A673 (cell line): ENCODE measurements at regions not wholly inside any gene's neighbourhood (a gene's known extent, or its start where the extent isn't known, plus 50 kb on each side); places are given as distances from the start of the nearest gene placed in this dataset.

Source experiments
- BruUV-seq: library from RNA; stranded (reverse); fragments of 400-500 nt; replicated peaks from 2 replicates; lab custom pipeline; 2021; lab: Mats Ljungman, UMichigan
- CTCF ChIA-PET: fragments of 300-600 bp; sonication (Branson Sonifier 250); formaldehyde crosslinking; loops from one replicate; lab custom pipeline; 2022; ENCODE audit warnings: antibody characterized with exemption; lab: Charles Lee
- POLR2A ChIA-PET: fragments of 300-600 bp; sonication (Branson Sonifier 250); formaldehyde crosslinking; loops from one replicate; lab custom pipeline; 2022; ENCODE audit warnings: antibody characterized with exemption; ENCODE audit not compliant: low non-redundant PET; lab: Charles Lee
- DNase-seq: peaks from one replicate; pipeline ENCODE4 v3.0.0-alpha.2; 2015; ENCODE audit warnings: low spot score
- H3K27ac ChIP-seq: fragments of 200-600 bp; sonication (generic); 2 replicates; pipeline ENCODE4 v1.5.1; 2016; ENCODE audit warnings: mixed run types, low read depth, mild to moderate bottlenecking, mixed read lengths, antibody characterized with exemption, low read length; ENCODE audit not compliant: poor library complexity, severe bottlenecking
- H3K27me3 ChIP-seq: fragments of 200-600 bp; sonication (generic); replicated peaks from 2 replicates; pipeline ENCODE4 v1.6.1; 2017; ENCODE audit warnings: mixed run types, low read depth, mild to moderate bottlenecking, mixed read lengths, antibody characterized with exemption, low read length; ENCODE audit not compliant: insufficient read depth, poor library complexity
- H3K36me3 ChIP-seq: fragments of 200-600 bp; sonication (generic); 2 replicates; pipeline ENCODE4 v1.6.1; 2016; ENCODE audit warnings: mixed run types, mild to moderate bottlenecking, mixed read lengths, antibody characterized with exemption, low read length; ENCODE audit not compliant: insufficient read depth, poor library complexity, severe bottlenecking
- H3K4me1 ChIP-seq: fragments of 200-600 bp; sonication (generic); 2 replicates; pipeline ENCODE4 v1.6.1; 2017; ENCODE audit warnings: mixed run types, mild to moderate bottlenecking, mixed read lengths, antibody characterized with exemption, low read length; ENCODE audit not compliant: insufficient read depth, poor library complexity, severe bottlenecking
- H3K4me3 ChIP-seq: fragments of 200-600 bp; sonication (generic); 2 replicates; pipeline ENCODE4 v1.5.1; 2016; ENCODE audit warnings: low read depth, mixed run types, mild to moderate bottlenecking, mixed read lengths, low read length; ENCODE audit not compliant: poor library complexity, severe bottlenecking
- H3K9me3 ChIP-seq: fragments of 200-600 bp; sonication (generic); 2 replicates; pipeline ENCODE4 v1.6.1; 2016; ENCODE audit warnings: mixed run types, low read depth, mild to moderate bottlenecking, mixed read lengths, antibody characterized with exemption, low read length; ENCODE audit not compliant: poor library complexity, severe bottlenecking
- EZH2 ChIP-seq: fragments of 200-600 bp; sonication (generic); IDR thresholded peaks from 2 replicates; pipeline ENCODE4 v1.6.1; 2017; ENCODE audit warnings: borderline replicate concordance, low read depth, mild to moderate bottlenecking, mixed read lengths, antibody characterized with exemption, low read length; ENCODE audit not compliant: poor library complexity, severe bottlenecking
- intact Hi-C: fragments of 100-400 bp; cut with micrococcal nuclease; formaldehyde crosslinking; loops from one replicate; pipeline ENCODE4 v1.10.0; 2022; ENCODE audit not compliant: unreplicated experiment
- TF ChIP-seq, protein P1 (sequence below): fragments of 300-800, 200-600 bp; sonication (generic); conservative IDR thresholded peaks from 2 replicates; pipeline ENCODE4 v1.5.1; 2017; ENCODE audit warnings: low read depth, mild to moderate bottlenecking, antibody characterized with exemption, low read length, moderate library complexity, mixed read lengths

- ChIA-PET POLR2A (no interaction called here), CTCF (no interaction called here)
- intact Hi-C loops = no loop called here
- TF ChIP-seq, protein P1, sequence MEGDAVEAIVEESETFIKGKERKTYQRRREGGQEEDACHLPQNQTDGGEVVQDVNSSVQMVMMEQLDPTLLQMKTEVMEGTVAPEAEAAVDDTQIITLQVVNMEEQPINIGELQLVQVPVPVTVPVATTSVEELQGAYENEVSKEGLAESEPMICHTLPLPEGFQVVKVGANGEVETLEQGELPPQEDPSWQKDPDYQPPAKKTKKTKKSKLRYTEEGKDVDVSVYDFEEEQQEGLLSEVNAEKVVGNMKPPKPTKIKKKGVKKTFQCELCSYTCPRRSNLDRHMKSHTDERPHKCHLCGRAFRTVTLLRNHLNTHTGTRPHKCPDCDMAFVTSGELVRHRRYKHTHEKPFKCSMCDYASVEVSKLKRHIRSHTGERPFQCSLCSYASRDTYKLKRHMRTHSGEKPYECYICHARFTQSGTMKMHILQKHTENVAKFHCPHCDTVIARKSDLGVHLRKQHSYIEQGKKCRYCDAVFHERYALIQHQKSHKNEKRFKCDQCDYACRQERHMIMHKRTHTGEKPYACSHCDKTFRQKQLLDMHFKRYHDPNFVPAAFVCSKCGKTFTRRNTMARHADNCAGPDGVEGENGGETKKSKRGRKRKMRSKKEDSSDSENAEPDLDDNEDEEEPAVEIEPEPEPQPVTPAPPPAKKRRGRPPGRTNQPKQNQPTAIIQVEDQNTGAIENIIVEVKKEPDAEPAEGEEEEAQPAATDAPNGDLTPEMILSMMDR = no peak
- TF ChIP-seq EZH2 = no peak
- Histone ChIP-seq H3K4me3 (no peak overlapping the region), H3K27me3 (no peaks in the 10 kb centered on the region), H3K9me3 (no peaks in the 10 kb centered on the region), H3K27ac (no peak overlapping the region), H3K4me1 (peaks cover 41% of the 10 kb centered on the region), H3K36me3 (no peaks in the 10 kb centered on the region)
- BruUV-seq = no TSS peak
- DNase-seq = no peak
Measured at GRCh38 chr11:21894492-21894891, 298.4 kb upstream of the ANO5 start.

GRCh38 chr11:21895686-21896085 lies 297.2 kb upstream of the ANO5 start:
- Histone ChIP-seq H3K9me3 (no peaks in the 10 kb centered on the region), H3K4me1 (peaks cover 39% of the 10 kb centered on the region), H3K36me3 (no peaks in the 10 kb centered on the region), H3K4me3 (no peak overlapping the region), H3K27me3 (no peaks in the 10 kb centered on the region), H3K27ac (no peak overlapping the region)
- TF ChIP-seq, protein P1 = no peak
- no peak for TF ChIP-seq EZH2
- no peak for DNase-seq
- POLR2A ChIA-PET = interaction anchor here (0.7 kb wide), 1 partner anchor 32 kb away, joined by 3 read pairs; no protein-coding TSS in a partner anchor
- intact Hi-C loops = no loop called here
- BruUV-seq = no TSS peak
- CTCF ChIA-PET = no interaction called here

DNA sequence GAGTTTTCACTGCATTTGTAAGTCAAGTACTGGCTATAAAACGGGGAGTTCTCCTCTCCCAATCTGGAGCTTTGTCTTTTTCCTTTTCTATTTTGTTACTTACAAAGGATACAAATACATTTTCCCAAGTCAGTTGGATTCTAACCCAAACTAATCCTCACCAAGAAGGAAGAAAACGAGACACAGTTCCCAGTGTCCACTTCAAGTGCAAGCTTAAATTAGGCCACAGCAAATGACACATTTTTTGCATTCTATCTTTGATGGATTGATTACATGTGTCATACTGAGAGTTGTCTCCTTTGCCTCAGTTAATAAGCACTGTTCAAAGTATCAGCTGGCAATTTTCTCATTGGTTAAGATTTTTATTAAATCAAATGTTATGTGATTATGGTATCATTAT lies 296.7 kb upstream of the ANO5 start:
- no peak for TF ChIP-seq EZH2
- TF ChIP-seq, protein P1 = no peak
- POLR2A ChIA-PET = no interaction called here
- DNase-seq = no peak
- Histone ChIP-seq H3K9me3 (no peaks in the 10 kb centered on the region), H3K27me3 (no peaks in the 10 kb centered on the region), H3K4me3 (no peak overlapping the region), H3K4me1 (peaks cover 39% of the 10 kb centered on the region), H3K36me3 (no peaks in the 10 kb centered on the region), H3K27ac (no peak overlapping the region)
- no TSS peak for BruUV-seq
- CTCF ChIA-PET = no interaction called here
- intact Hi-C loops = no loop called here
